SK-N-SH treated with all-trans-retinoic acid at 6 μM for 48 hours (cell line): ENCODE measurements at regions not wholly inside any gene's neighbourhood (a gene's known extent, or its start where the extent isn't known, plus 50 kb on each side); places are given as distances from the start of the nearest gene placed in this dataset.

ENCODE experiments used
- ATAC-seq: fragments of 200-7000 bp; cut with Tn5 transposase; 3 replicates; pipeline ENCODE4 v1.9.1; 2020; ENCODE audit warnings: mild to moderate bottlenecking, moderate library complexity
- ARNTL ChIP-seq: fragments of 450-650 bp; formaldehyde crosslinking; IDR thresholded peaks from 2 replicates; pipeline ENCODE4 v1.5.0; 2020; ENCODE audit warnings: low read depth, mild to moderate bottlenecking, moderate library complexity, borderline replicate concordance
- CSDC2 ChIP-seq: fragments of 250-450 bp; sonication (Bioruptor Pico); IDR thresholded peaks from 2 replicates; pipeline ENCODE4 v1.5.0; 2020; ENCODE audit warnings: mild to moderate bottlenecking, moderate library complexity
- CSRNP3 ChIP-seq: fragments of 250-450 bp; sonication (Bioruptor Pico); IDR thresholded peaks from 2 replicates; pipeline ENCODE4 v1.5.1; 2021; ENCODE audit warnings: mild to moderate bottlenecking, moderate library complexity
- ESRRG ChIP-seq: fragments of 250-450 bp; sonication (Bioruptor Pico); IDR thresholded peaks from 2 replicates; pipeline ENCODE4 v1.6.1; 2021; ENCODE audit warnings: mild to moderate bottlenecking
- GLIS3 ChIP-seq: fragments of 250-450 bp; sonication (Bioruptor Pico); IDR thresholded peaks from 2 replicates; pipeline ENCODE4 v1.5.0; 2020; ENCODE audit warnings: mild to moderate bottlenecking, moderate library complexity
- ISL1 ChIP-seq: fragments of 250-450 bp; sonication (Bioruptor Pico); IDR thresholded peaks from 2 replicates; pipeline ENCODE4 v2.1.2; 2022; ENCODE audit warnings: mild to moderate bottlenecking, moderate library complexity
- PATZ1 ChIP-seq: fragments of 250-450 bp; sonication (Bioruptor Pico); IDR thresholded peaks from 2 replicates; pipeline ENCODE4 v1.8.0; 2020; ENCODE audit warnings: mild to moderate bottlenecking, moderate library complexity, borderline replicate concordance
- POU6F1 ChIP-seq: fragments of 250-450 bp; sonication (Bioruptor Pico); IDR thresholded peaks from 2 replicates; pipeline ENCODE4 v1.8.0; 2021; ENCODE audit warnings: low read depth, mild to moderate bottlenecking, moderate library complexity, borderline replicate concordance
- PPARA ChIP-seq: fragments of 250-450 bp; sonication (Bioruptor Pico); IDR thresholded peaks from 2 replicates; pipeline ENCODE4 v1.5.0; 2020; ENCODE audit warnings: mild to moderate bottlenecking, borderline replicate concordance
- RARB ChIP-seq: fragments of 250-450 bp; sonication (Bioruptor Pico); IDR thresholded peaks from 2 replicates; pipeline ENCODE4 v1.8.0; 2021; ENCODE audit warnings: mild to moderate bottlenecking, moderate library complexity
- SNAI2 ChIP-seq: fragments of 250-450 bp; sonication (Bioruptor Pico); IDR thresholded peaks from 2 replicates; pipeline ENCODE4 v1.5.0; 2020; ENCODE audit warnings: mild to moderate bottlenecking, moderate library complexity
- TCF4 ChIP-seq: fragments of 250-450 bp; sonication (Bioruptor Pico); IDR thresholded peaks from 2 replicates; pipeline ENCODE4 v1.8.0; 2021; ENCODE audit warnings: mild to moderate bottlenecking, moderate library complexity, borderline replicate concordance
- TOX ChIP-seq: fragments of 250-450 bp; sonication (Bioruptor Pico); IDR thresholded peaks from 2 replicates; pipeline ENCODE4 v1.8.0; 2021; ENCODE audit warnings: mild to moderate bottlenecking, moderate library complexity, borderline replicate concordance
- ZC3H10 ChIP-seq: fragments of 250-450 bp; sonication (Bioruptor Pico); IDR thresholded peaks from 2 replicates; pipeline ENCODE4 v1.5.1; 2021; ENCODE audit warnings: mild to moderate bottlenecking, moderate library complexity
- ZFP3 ChIP-seq: fragments of 250-450 bp; sonication (Bioruptor Pico); IDR thresholded peaks from 2 replicates; pipeline ENCODE4 v1.5.0; 2020; ENCODE audit warnings: mild to moderate bottlenecking, moderate library complexity
- ZFP30 ChIP-seq: fragments of 450-650 bp; formaldehyde crosslinking; IDR thresholded peaks from 2 replicates; pipeline ENCODE4 v1.5.0; 2022; ENCODE audit warnings: mild to moderate bottlenecking, moderate library complexity
- ZNF565 ChIP-seq: fragments of 450-650 bp; formaldehyde crosslinking; conservative IDR thresholded peaks from 2 replicates; pipeline ENCODE4 v1.5.0; 2020; ENCODE audit warnings: low read depth, mild to moderate bottlenecking, moderate library complexity
- ZNF70 ChIP-seq: fragments of 450-650 bp; formaldehyde crosslinking; IDR thresholded peaks from 2 replicates; pipeline ENCODE4 v1.5.0; 2020; ENCODE audit warnings: mild to moderate bottlenecking, moderate library complexity
- ZNF8 ChIP-seq: fragments of 450-650 bp; formaldehyde crosslinking; IDR thresholded peaks from 2 replicates; pipeline ENCODE4 v1.5.0; 2020; ENCODE audit warnings: mild to moderate bottlenecking, moderate library complexity

GRCh38 chr1:234707641-234708040 is 97.7 kb upstream of the IRF2BP2 start:
- no peak for TF ChIP-seq CSDC2
- TF ChIP-seq, all 23 proteins: peak for 0
- ATAC-seq: peak; percentile 40

- no peak for ATAC-seq
- no peak for TF ChIP-seq ARNTL (CRISPR knock-in tag)
- no peak for TF ChIP-seq ESRRG (CRISPR knock-in tag)
- TF ChIP-seq ZNF565 (CRISPR knock-in tag): no peak
- TF ChIP-seq TCF4 (CRISPR knock-in tag): no peak
- TF ChIP-seq TOX (CRISPR knock-in tag): no peak
- TF ChIP-seq PATZ1 (CRISPR knock-in tag): no peak
- no peak for TF ChIP-seq ZNF70 (CRISPR knock-in tag)
- TF ChIP-seq PPARA (CRISPR knock-in tag): no peak
- no peak for TF ChIP-seq ISL1 (CRISPR knock-in tag)
- no peak for TF ChIP-seq GLIS3
- no peak for TF ChIP-seq CSDC2
- no peak for TF ChIP-seq RARB (CRISPR knock-in tag)
- no peak for TF ChIP-seq ZNF8
- TF ChIP-seq ZFP30 (CRISPR knock-in tag): no peak
- no peak for TF ChIP-seq POU6F1 (CRISPR knock-in tag)
- no peak for TF ChIP-seq ZC3H10 (CRISPR knock-in tag)
Measured at GRCh38 chr1:234706931-234707330, 97.0 kb upstream of the IRF2BP2 start.

DNA sequence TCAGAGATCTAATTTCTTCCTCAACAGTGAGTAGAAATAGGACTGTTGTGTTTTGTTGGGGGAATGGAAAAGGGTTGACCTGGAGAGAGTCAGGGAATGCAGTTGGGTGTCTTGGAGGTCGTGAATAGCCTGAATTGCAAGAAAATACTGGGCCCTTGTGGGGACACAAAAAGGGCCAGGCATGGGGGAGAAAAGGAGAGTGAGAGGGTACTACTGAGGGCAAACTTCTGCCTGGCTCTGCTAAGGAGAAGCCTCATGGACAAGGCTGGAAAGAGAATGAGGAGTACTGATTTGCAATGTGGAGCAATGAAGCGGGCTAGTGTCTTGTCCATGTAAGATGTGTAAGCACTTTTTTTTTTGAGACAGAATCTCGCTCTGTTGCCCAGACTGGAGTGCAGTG is 96.2 kb upstream of the IRF2BP2 start:
- ATAC-seq: no peak
- no peak for TF ChIP-seq ZFP3 (CRISPR knock-in tag)
- no peak for TF ChIP-seq CSRNP3 (CRISPR knock-in tag)
- no peak for TF ChIP-seq CSDC2
- no peak for TF ChIP-seq TOX (CRISPR knock-in tag)
- TF ChIP-seq POU6F1 (CRISPR knock-in tag): no peak
- no peak for TF ChIP-seq ZNF70 (CRISPR knock-in tag)
- TF ChIP-seq ZFP30 (CRISPR knock-in tag): no peak
- TF ChIP-seq ARNTL (CRISPR knock-in tag): no peak
- TF ChIP-seq PATZ1 (CRISPR knock-in tag): no peak
- TF ChIP-seq ESRRG (CRISPR knock-in tag): no peak
- TF ChIP-seq ZC3H10 (CRISPR knock-in tag): no peak
- no peak for TF ChIP-seq TCF4 (CRISPR knock-in tag)
- TF ChIP-seq RARB (CRISPR knock-in tag): no peak
- TF ChIP-seq SNAI2 (CRISPR knock-in tag): no peak

DNA sequence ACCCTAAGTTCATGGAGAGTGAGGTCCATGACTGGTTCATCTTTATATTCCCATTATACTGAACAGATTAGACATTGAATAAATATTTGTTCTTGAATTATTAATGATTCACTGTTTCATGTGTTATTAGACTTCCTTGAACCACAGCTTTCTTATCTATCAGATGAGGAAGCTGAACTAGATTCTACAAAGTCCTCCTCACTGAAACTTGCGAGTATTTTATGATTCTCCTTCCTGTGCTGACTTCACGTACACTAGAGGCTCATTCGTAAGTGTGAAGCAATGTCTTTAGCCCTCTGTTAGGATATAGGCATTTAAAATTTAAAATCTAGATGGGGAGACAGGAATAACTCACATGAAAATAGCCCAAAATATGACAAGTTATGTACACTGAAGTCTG is 95.6 kb upstream of the IRF2BP2 start:
- no peak for ATAC-seq
- no peak for TF ChIP-seq RARB (CRISPR knock-in tag)
- TF ChIP-seq, all 23 proteins: peak for 0
